Astrocyte of the cerebellum (primary cell): ENCODE measurements at regions not wholly inside any gene's neighbourhood (a gene's known extent, or its start where the extent isn't known, plus 50 kb on each side); places are given as distances from the start of the nearest gene placed in this dataset.

Experiments used
- DNase-seq: peaks from one replicate; pipeline ENCODE4 v3.0.0-alpha.2; 2011; ENCODE audit warnings: low read depth
- H3K4me3 ChIP-seq: 2 replicates; pipeline ENCODE4 v1.5.1; 2011; ENCODE audit warnings: mild to moderate bottlenecking, low read depth, low read length, moderate library complexity
- CTCF ChIP-seq: IDR thresholded peaks from 2 replicates; pipeline ENCODE4 v1.5.1; 2012; ENCODE audit warnings: low read length, low read depth, moderate library complexity, mild to moderate bottlenecking; ENCODE audit errors: missing control alignments
- in situ Hi-C: cut with HindIII; loops from 2 replicates; pipeline ENCODE4 v1.10.0; 2017; ENCODE audit warnings: low sequenced_read_pairs

GRCh38 chr10:3523309-3524050 lies 261.5 kb downstream of the KLF6 start:
- DNase-seq = no peak
- no peak overlapping the region for H3K4me3 ChIP-seq
- TF ChIP-seq CTCF = no peak
- in situ Hi-C loops = no loop called here

GRCh38 chr10:3516923-3517255 lies 268.1 kb downstream of the KLF6 start:
- no peak for TF ChIP-seq CTCF
- in situ Hi-C loops = no loop called here
- H3K4me3 ChIP-seq = no peak overlapping the region
- no peak for DNase-seq

- in situ Hi-C loops = no loop called here
- no peak overlapping the region for H3K4me3 ChIP-seq
- TF ChIP-seq CTCF = no peak
- DNase-seq = peak; percentile 26
These were observed 268.6 kb downstream of the KLF6 start for GRCh38 chr10:3516234-3516922.

- H3K4me3 ChIP-seq = no peak overlapping the region
- no peak for TF ChIP-seq CTCF
- DNase-seq = no peak
- in situ Hi-C loops = no loop called here
These were observed 270.3 kb downstream of the KLF6 start for GRCh38 chr10:3514691-3515090.

GRCh38 chr10:3512263-3512662 lies 272.7 kb downstream of the KLF6 start:
- TF ChIP-seq CTCF = no peak
- no peak for DNase-seq
- in situ Hi-C loops = no loop called here
- no peak overlapping the region for H3K4me3 ChIP-seq

GRCh38 chr10:3511483-3511882 lies 273.5 kb downstream of the KLF6 start:
- TF ChIP-seq CTCF = no peak
- in situ Hi-C loops = no loop called here
- DNase-seq = no peak
- no peak overlapping the region for H3K4me3 ChIP-seq
